Loucy (cell line): ENCODE measurements at regions not wholly inside any gene's neighbourhood (a gene's known extent, or its start where the extent isn't known, plus 50 kb on each side); places are given as distances from the start of the nearest gene placed in this dataset.
A peak's percentile ranks its signal among the peaks of the same experiment; 100 is the strongest.

ENCODE experiments used
- H2AFZ ChIP-seq: fragments of 200-600 bp; sonication (generic); 2 replicates; pipeline ENCODE4 v1.6.0; 2016; ENCODE audit warnings: antibody characterized with exemption, mild to moderate bottlenecking, low read length, moderate library complexity
- H3F3A ChIP-seq: fragments of 200-600 bp; 2 replicates; pipeline ENCODE4 v1.6.0; 2016; ENCODE audit warnings: antibody characterized with exemption, low read depth, mild to moderate bottlenecking
- H3K27me3 ChIP-seq: fragments of 200-600 bp; sonication (generic); 2 replicates; pipeline ENCODE4 v1.6.1; 2014; ENCODE audit warnings: low read length, mild to moderate bottlenecking; ENCODE audit not compliant: insufficient read depth, poor library complexity, severe bottlenecking
- H3K36me3 ChIP-seq: fragments of 200-600 bp; sonication (generic); 2 replicates; pipeline ENCODE4 v1.6.1; 2016; ENCODE audit warnings: low read length; ENCODE audit not compliant: insufficient read depth
- H3K4me1 ChIP-seq: fragments of 200-600 bp; sonication (generic); 2 replicates; pipeline ENCODE4 v1.5.1; 2014; ENCODE audit warnings: low read length, mild to moderate bottlenecking; ENCODE audit not compliant: insufficient read depth, poor library complexity, severe bottlenecking
- H3K4me2 ChIP-seq: fragments of 200-600 bp; sonication (generic); 2 replicates; pipeline ENCODE4 v1.6.0; 2014; ENCODE audit warnings: antibody characterized with exemption, low read length, low read depth, mild to moderate bottlenecking; ENCODE audit not compliant: poor library complexity, severe bottlenecking
- H3K4me3 ChIP-seq: fragments of 200-600 bp; sonication (generic); 2 replicates; pipeline ENCODE4 v1.5.1; 2014; ENCODE audit warnings: low read length, mild to moderate bottlenecking, mixed read lengths; ENCODE audit not compliant: poor library complexity, severe bottlenecking
- H3K79me2 ChIP-seq: fragments of 200-600 bp; sonication (generic); 2 replicates; pipeline ENCODE4 v1.6.1; 2014; ENCODE audit warnings: low read length; ENCODE audit not compliant: insufficient read depth
- H3K9ac ChIP-seq: fragments of 200-600 bp; sonication (generic); 2 replicates; pipeline ENCODE4 v1.6.0; 2014; ENCODE audit warnings: mild to moderate bottlenecking, low read depth, low read length, moderate library complexity; ENCODE audit not compliant: poor library complexity, severe bottlenecking
- H3K9me2 ChIP-seq: fragments of 200-600 bp; sonication (generic); replicated peaks from 2 replicates; pipeline ENCODE4 v1.6.1; 2016; ENCODE audit warnings: low read depth, low read length, mixed read lengths
- H3K9me3 ChIP-seq: fragments of 200-600 bp; sonication (generic); 2 replicates; pipeline ENCODE4 v1.6.1; 2014; ENCODE audit warnings: mild to moderate bottlenecking, antibody characterized with exemption, low read length, low read depth; ENCODE audit not compliant: insufficient read depth
- H4K20me1 ChIP-seq: fragments of 200-600 bp; sonication (generic); 2 replicates; pipeline ENCODE4 v1.6.0; 2014; ENCODE audit warnings: antibody characterized with exemption, low read length, mild to moderate bottlenecking; ENCODE audit not compliant: insufficient read depth, poor library complexity, severe bottlenecking
- EZH2phosphoT487 ChIP-seq: fragments of 200-600 bp; IDR thresholded peaks from 2 replicates; pipeline ENCODE4 v1.6.1; 2018; ENCODE audit warnings: antibody characterized with exemption, mild to moderate bottlenecking, moderate library complexity, borderline replicate concordance
- TF ChIP-seq, protein P1 (sequence below): fragments of 200-600 bp; sonication (generic); conservative IDR thresholded peaks from 2 replicates; pipeline ENCODE4 v1.5.1; 2014; ENCODE audit warnings: mild to moderate bottlenecking, antibody characterized with exemption, low read length

GRCh38 chr14:86057018-86057667 lies 527.2 kb downstream of the FLRT2 start:
- TF ChIP-seq, protein P1, sequence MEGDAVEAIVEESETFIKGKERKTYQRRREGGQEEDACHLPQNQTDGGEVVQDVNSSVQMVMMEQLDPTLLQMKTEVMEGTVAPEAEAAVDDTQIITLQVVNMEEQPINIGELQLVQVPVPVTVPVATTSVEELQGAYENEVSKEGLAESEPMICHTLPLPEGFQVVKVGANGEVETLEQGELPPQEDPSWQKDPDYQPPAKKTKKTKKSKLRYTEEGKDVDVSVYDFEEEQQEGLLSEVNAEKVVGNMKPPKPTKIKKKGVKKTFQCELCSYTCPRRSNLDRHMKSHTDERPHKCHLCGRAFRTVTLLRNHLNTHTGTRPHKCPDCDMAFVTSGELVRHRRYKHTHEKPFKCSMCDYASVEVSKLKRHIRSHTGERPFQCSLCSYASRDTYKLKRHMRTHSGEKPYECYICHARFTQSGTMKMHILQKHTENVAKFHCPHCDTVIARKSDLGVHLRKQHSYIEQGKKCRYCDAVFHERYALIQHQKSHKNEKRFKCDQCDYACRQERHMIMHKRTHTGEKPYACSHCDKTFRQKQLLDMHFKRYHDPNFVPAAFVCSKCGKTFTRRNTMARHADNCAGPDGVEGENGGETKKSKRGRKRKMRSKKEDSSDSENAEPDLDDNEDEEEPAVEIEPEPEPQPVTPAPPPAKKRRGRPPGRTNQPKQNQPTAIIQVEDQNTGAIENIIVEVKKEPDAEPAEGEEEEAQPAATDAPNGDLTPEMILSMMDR, result peak; percentile 89
- TF ChIP-seq EZH2phosphoT487, result no peak
- no peaks in the 10 kb centered on the region for H3K9me3 ChIP-seq

GRCh38 chr14:86055512-86056075 lies 525.6 kb downstream of the FLRT2 start:
- H3K4me1 ChIP-seq, result peaks cover 13% of the 10 kb centered on the region
- TF ChIP-seq, protein P1, result peak; percentile 57
- no peak for TF ChIP-seq EZH2phosphoT487
- no peaks in the 10 kb centered on the region for H3F3A ChIP-seq
- no peaks in the 10 kb centered on the region for H3K9me2 ChIP-seq
- no peak overlapping the region for H3K4me3 ChIP-seq
- H3K9ac ChIP-seq, result no peak overlapping the region
- H3K9me3 ChIP-seq, result no peaks in the 10 kb centered on the region
- no peak overlapping the region for H2AFZ ChIP-seq
- H4K20me1 ChIP-seq, result no peaks in the 10 kb centered on the region
- no peak overlapping the region for H3K4me2 ChIP-seq
- H3K27me3 ChIP-seq, result no peaks in the 10 kb centered on the region
- no peaks in the 10 kb centered on the region for H3K36me3 ChIP-seq
- no peaks in the 10 kb centered on the region for H3K79me2 ChIP-seq

More at GRCh38 chr14:86057018-86057667, 527.2 kb downstream of the FLRT2 start:
- H3K4me3 ChIP-seq, result no peak overlapping the region
- H3K79me2 ChIP-seq, result no peaks in the 10 kb centered on the region
- no peak overlapping the region for H2AFZ ChIP-seq
- no peaks in the 10 kb centered on the region for H3K9me2 ChIP-seq
- H3K36me3 ChIP-seq, result no peaks in the 10 kb centered on the region
- H3K4me2 ChIP-seq, result no peak overlapping the region
- no peaks in the 10 kb centered on the region for H3F3A ChIP-seq
- H3K9ac ChIP-seq, result no peak overlapping the region
- H3K27me3 ChIP-seq, result no peaks in the 10 kb centered on the region
- H4K20me1 ChIP-seq, result no peaks in the 10 kb centered on the region
- H3K4me1 ChIP-seq, result peaks cover 13% of the 10 kb centered on the region

- Histone ChIP-seq H3K4me3 (no peak overlapping the region), H4K20me1 (no peaks in the 10 kb centered on the region), H3K27me3 (no peaks in the 10 kb centered on the region), H3K79me2 (no peaks in the 10 kb centered on the region), H3F3A (no peaks in the 10 kb centered on the region), H3K4me2 (no peak overlapping the region), H3K4me1 (no peaks in the 10 kb centered on the region), H3K9ac (no peak overlapping the region), H3K9me3 (no peaks in the 10 kb centered on the region), H3K9me2 (no peaks in the 10 kb centered on the region), H2AFZ (no peak overlapping the region), H3K36me3 (no peaks in the 10 kb centered on the region)
- TF ChIP-seq, protein P1, result no peak
- TF ChIP-seq EZH2phosphoT487, result no peak
Measured at GRCh38 chr14:86052868-86053267, 522.9 kb downstream of the FLRT2 start.
